ENCODE measurements at regions not wholly inside any gene's neighbourhood (a gene's known extent, or its start where the extent isn't known, plus 50 kb on each side); places are given as distances from the start of the nearest gene placed in this dataset.
"Not testable (repeated sequence)": the region's sequence is repeated elsewhere in the genome, so short reads cannot be mapped to it uniquely, and the experiment has no call there.

GRCh38 chr3:140794507-140794906 is 116.6 kb downstream of the TRIM42 start:
- Histone ChIP-seq H4K20me1 (no peaks in the 10 kb centered on the region), H3K9ac (no peak overlapping the region), H3K4me1 (no peaks in the 10 kb centered on the region), H3K27ac (no peak overlapping the region), H3K27me3 (no peaks in the 10 kb centered on the region), H3K36me3 (no peaks in the 10 kb centered on the region), H3K4me3 (no peak overlapping the region), H3K4me2 (no peak overlapping the region), H3K9me3 (replicated peaks in 1 of 11) (peaks cover 22 to 39% (median 31%) of the 10 kb centered on the region in 11 experiments)
- no peak for TF ChIP-seq Cebpa-rat (IDR thresholded peaks at IDR 0.05)

- not testable (repeated sequence) for H3K4me1 ChIP-seq, H3K27me3 ChIP-seq, H3K4me2 ChIP-seq, H4K20me1 ChIP-seq, H3K9ac ChIP-seq, H3K27ac ChIP-seq, H3K4me3 ChIP-seq, H3K36me3 ChIP-seq
- peaks cover 42 to 64% (median 49%) of the 10 kb centered on the region in 11 experiments for H3K9me3 ChIP-seq (replicated peaks in 1 of 11)
Observed at GRCh38 chr3:140802898-140803297, 125.0 kb downstream of the TRIM42 start.

DNA sequence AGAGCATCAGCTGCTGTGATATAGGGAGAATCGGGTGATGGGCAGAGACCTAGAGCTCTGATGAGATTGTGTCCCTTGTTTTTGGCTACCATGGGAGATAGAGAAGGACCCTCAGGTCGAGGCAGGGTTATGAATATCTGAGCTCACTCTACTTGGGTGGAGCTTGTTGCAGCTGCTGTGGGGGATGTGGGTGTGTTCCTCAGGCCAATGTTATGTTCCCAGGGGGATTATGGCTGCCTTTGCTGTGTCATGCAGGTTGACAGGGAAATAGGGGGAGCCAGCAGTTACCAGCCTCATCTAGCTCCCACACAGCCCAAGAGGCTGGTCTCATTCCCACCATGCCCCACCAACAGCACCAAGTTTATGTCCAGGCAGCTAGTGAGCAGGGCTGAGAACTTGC is 131.5 kb downstream of the TRIM42 start:
- TF ChIP-seq Cebpa-rat (IDR thresholded peaks at IDR 0.05): no peak
- no peaks in the 10 kb centered on the region for H4K20me1 ChIP-seq
- peaks cover 10 to 42% (median 21%) of the 10 kb centered on the region in 11 experiments for H3K9me3 ChIP-seq (replicated peaks in 1 of 11)
- H3K9ac ChIP-seq: peak overlapping the region in 6 of 11 experiments; percentile 41 to 73 (median 58); a peak in 10 of 22 replicates
- no peaks in the 10 kb centered on the region for H3K36me3 ChIP-seq
- peaks cover 4 to 17% (median 15%) of the 10 kb centered on the region in 10 experiments; a peak in 19 of 20 replicates for H3K4me1 ChIP-seq
- H3K4me3 ChIP-seq: no peak overlapping the region
- peak overlapping the region; percentile 1 to 81 (median 72); a peak in 19 of 22 replicates for H3K4me2 ChIP-seq
- no peaks in the 10 kb centered on the region for H3K27me3 ChIP-seq
- peak overlapping the region in 8 of 11 experiments; percentile 34 to 86 (median 70); a peak in 15 of 22 replicates for H3K27ac ChIP-seq

GRCh38 chr3:140816372-140817195 is 125.1 kb upstream of the SLC25A36 start:
- Histone ChIP-seq H3K9ac (no peak overlapping the region), H4K20me1 (no peaks in the 10 kb centered on the region), H3K27ac (no peak overlapping the region)

DNA sequence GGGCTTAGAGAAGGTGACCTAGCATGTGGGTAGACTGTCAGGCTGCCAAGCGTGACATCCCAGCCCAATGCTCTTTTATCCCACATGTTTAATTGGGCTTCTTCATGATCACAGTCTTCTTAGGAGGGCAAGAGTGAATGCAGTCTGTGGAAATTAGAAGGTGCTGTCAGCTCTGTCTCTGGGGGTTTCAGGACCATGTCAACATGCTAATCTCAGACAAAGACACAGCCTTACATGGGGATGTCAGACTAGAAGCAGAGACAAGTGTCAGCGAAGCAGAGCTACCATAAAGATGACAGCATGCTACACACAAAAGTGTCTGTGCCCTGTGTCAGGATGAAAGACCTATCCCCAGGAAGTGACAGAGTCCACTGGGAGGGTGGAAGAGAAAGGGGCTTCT is 120.1 kb upstream of the SLC25A36 start:
- Histone ChIP-seq H3K4me2 (no peak overlapping the region), H3K4me3 (no peak overlapping the region), H3K4me1 (peaks cover 0 to 6% (median 3%) of the 10 kb centered on the region in 10 experiments; a peak in 9 of 20 replicates), H3K9ac (no peak overlapping the region), H4K20me1 (no peaks in the 10 kb centered on the region), H3K36me3 (no peaks in the 10 kb centered on the region), H3K27ac (no peak overlapping the region), H3K9me3 (replicated peaks in 1 of 11) (peaks cover 0 to 7% (median 0%) of the 10 kb centered on the region in 11 experiments; a peak in 1 of 22 replicates), H3K27me3 (no peaks in the 10 kb centered on the region; a peak in 1 of 22 replicates)
- no peak for TF ChIP-seq Cebpa-rat (IDR thresholded peaks at IDR 0.05)

More at GRCh38 chr3:140816372-140817195, 125.1 kb upstream of the SLC25A36 start:
- peaks cover 0 to 12% (median 6%) of the 10 kb centered on the region in 10 experiments; a peak in 9 of 20 replicates for H3K4me1 ChIP-seq
- H3K4me2 ChIP-seq: peak overlapping the region in 3 of 11 experiments; percentile 15 to 26 (median 25); a peak in 3 of 22 replicates
- H3K9me3 ChIP-seq (replicated peaks in 1 of 11): peaks cover 12 to 27% (median 18%) of the 10 kb centered on the region in 11 experiments
- no peak for TF ChIP-seq Cebpa-rat (IDR thresholded peaks at IDR 0.05)
- no peaks in the 10 kb centered on the region for H3K27me3 ChIP-seq
- no peaks in the 10 kb centered on the region for H3K36me3 ChIP-seq
- no peak overlapping the region for H3K4me3 ChIP-seq

DNA sequence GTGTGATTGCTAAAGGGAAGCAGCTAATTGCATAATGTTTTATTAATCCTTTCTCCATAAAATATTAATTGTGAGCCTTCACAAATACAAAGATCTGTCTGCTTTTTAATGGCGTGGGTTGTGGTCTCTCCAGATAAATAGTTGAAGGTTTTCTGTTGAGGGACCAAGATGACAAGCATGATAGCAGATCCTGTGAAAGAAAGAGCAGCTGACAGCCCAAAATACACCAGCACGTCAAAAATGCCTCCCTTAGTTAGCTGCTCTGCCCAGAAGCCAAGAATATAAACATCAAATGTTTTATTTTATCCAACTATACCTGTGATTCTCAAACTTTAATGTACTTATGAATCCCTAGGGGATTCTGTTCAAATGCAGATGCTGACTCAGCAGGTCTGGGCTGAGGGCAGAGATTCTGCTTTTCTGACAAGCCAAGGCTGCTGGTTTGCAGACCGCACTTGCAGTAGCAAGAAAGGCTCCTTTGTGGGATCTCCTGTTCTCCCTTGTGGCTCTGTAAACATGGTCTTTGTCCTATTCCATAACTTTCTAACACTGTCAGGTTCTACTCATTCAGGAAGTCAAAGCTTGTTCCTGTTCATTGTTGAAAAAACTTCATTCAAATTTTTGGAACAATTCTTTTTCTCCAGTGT is 119.1 kb upstream of the SLC25A36 start:
- no peaks in the 10 kb centered on the region for H3K4me1 ChIP-seq
- H3K4me2 ChIP-seq: no peak overlapping the region
- H3K9me3 ChIP-seq (replicated peaks in 1 of 11): no peaks in the 10 kb centered on the region
- H3K4me3 ChIP-seq: no peak overlapping the region
- H3K9ac ChIP-seq: no peak overlapping the region
- no peak for TF ChIP-seq Cebpa-rat (IDR thresholded peaks at IDR 0.05)
- H4K20me1 ChIP-seq: no peaks in the 10 kb centered on the region
- H3K36me3 ChIP-seq: no peaks in the 10 kb centered on the region
- no peaks in the 10 kb centered on the region; a peak in 1 of 22 replicates for H3K27me3 ChIP-seq
- no peak overlapping the region for H3K27ac ChIP-seq

- no peaks in the 10 kb centered on the region for H3K9me3 ChIP-seq (replicated peaks in 1 of 11)
- H3K27me3 ChIP-seq: no peaks in the 10 kb centered on the region; a peak in 1 of 22 replicates
- H3K36me3 ChIP-seq: no peaks in the 10 kb centered on the region
Observed at GRCh38 chr3:140823106-140823505, 118.5 kb upstream of the SLC25A36 start.

DNA sequence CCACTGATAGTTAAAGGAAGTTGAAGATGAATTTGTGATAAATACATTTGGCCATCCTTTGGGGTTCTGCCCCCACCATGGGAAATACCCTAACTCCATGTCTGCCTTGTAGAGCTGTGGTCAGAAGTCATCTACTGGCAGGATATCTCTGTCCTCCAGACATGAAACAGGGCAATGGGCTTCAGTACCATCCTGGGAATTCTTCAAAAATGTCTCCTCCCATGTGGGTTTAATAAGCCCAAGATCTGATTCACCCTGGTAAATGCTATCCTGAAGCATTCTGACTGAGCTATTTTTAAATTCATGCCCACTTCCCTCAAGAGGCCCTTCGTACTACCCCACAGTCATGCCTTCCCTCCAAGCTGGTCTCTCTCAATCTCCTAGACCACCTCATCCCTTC is 113.7 kb upstream of the SLC25A36 start:
- H3K4me2 ChIP-seq: no peak overlapping the region
- H3K27ac ChIP-seq: no peak overlapping the region
- no peak for TF ChIP-seq Cebpa-rat (IDR thresholded peaks at IDR 0.05)
- H3K4me3 ChIP-seq: no peak overlapping the region
- H4K20me1 ChIP-seq: no peaks in the 10 kb centered on the region
- H3K27me3 ChIP-seq: no peaks in the 10 kb centered on the region; a peak in 1 of 22 replicates
- no peaks in the 10 kb centered on the region for H3K9me3 ChIP-seq (replicated peaks in 1 of 11)
- no peaks in the 10 kb centered on the region for H3K4me1 ChIP-seq
- H3K9ac ChIP-seq: no peak overlapping the region
- H3K36me3 ChIP-seq: no peaks in the 10 kb centered on the region

More at GRCh38 chr3:140823106-140823505, 118.5 kb upstream of the SLC25A36 start:
- TF ChIP-seq Cebpa-rat (IDR thresholded peaks at IDR 0.05): no peak
- H3K4me2 ChIP-seq: no peak overlapping the region
- no peak overlapping the region for H3K4me3 ChIP-seq
- H4K20me1 ChIP-seq: no peaks in the 10 kb centered on the region
- H3K27ac ChIP-seq: no peak overlapping the region
- no peak overlapping the region for H3K9ac ChIP-seq
- no peaks in the 10 kb centered on the region for H3K4me1 ChIP-seq

DNA sequence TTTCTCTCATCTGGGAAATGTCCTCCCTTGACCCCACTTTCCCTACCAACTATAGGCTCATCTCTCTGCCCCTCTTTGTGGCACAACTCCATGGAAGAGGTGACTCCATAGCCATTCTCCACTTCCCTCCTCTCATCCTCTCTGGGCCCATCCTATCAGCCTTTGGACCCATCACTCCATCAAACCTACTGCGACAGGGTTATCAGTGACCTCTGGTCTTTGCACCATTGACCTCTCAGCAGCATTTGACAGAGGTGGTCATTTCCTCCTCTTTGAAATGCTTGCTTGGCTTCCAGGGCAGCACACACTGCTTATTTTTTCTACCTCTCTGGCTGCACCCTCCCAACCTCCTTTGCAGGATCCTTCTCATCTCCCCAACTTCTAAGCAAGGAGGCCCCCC is 113.1 kb upstream of the SLC25A36 start:
- Histone ChIP-seq H3K4me3 (no peak overlapping the region), H3K9me3 (replicated peaks in 1 of 11) (no peaks in the 10 kb centered on the region), H3K9ac (no peak overlapping the region), H3K4me2 (no peak overlapping the region), H3K27ac (no peak overlapping the region), H3K27me3 (no peaks in the 10 kb centered on the region), H4K20me1 (no peaks in the 10 kb centered on the region), H3K4me1 (no peaks in the 10 kb centered on the region), H3K36me3 (no peaks in the 10 kb centered on the region)
- no peak for TF ChIP-seq Cebpa-rat (IDR thresholded peaks at IDR 0.05)
